Endodermal cell (in vitro differentiated cells): ENCODE measurements at regions not wholly inside any gene's neighbourhood (a gene's known extent, or its start where the extent isn't known, plus 50 kb on each side); places are given as distances from the start of the nearest gene placed in this dataset. TPM values are rescaled to one million over a fixed set of nuclear protein-coding genes. Genes with fewer than 3 reads are reported as not detected.
"Not testable (repeated sequence)": the region's sequence is repeated elsewhere in the genome, so short reads cannot be mapped to it uniquely, and the experiment has no call there.

Source experiments
- DNase-seq: peaks from one replicate; pipeline ENCODE4 v3.0.0-alpha.2; 2017
- H3K27ac ChIP-seq: 2 replicates; pipeline ENCODE4 v1.5.1; 2013; ENCODE audit warnings: mild to moderate bottlenecking, low read depth, low read length, moderate library complexity
- H3K27me3 ChIP-seq: 2 replicates; pipeline ENCODE4 v1.6.1; 2013; ENCODE audit warnings: mild to moderate bottlenecking, low read length, moderate library complexity; ENCODE audit not compliant: insufficient read depth, control insufficient read depth, poor library complexity, severe bottlenecking
- H3K36me3 ChIP-seq: 2 replicates; pipeline ENCODE4 v1.7.0; 2013; ENCODE audit warnings: mild to moderate bottlenecking, low read length, moderate library complexity; ENCODE audit not compliant: control insufficient read depth, insufficient read depth
- H3K4me1 ChIP-seq: one replicate; pipeline ENCODE4 v1.7.0; 2013; ENCODE audit warnings: low read length; ENCODE audit not compliant: control insufficient read depth, insufficient read depth
- H3K4me3 ChIP-seq: 2 replicates; pipeline ENCODE4 v1.5.1; 2013; ENCODE audit warnings: mild to moderate bottlenecking, low read length, moderate library complexity
- H3K9ac ChIP-seq: 2 replicates; pipeline ENCODE4 v1.6.1; 2013; ENCODE audit warnings: mild to moderate bottlenecking, low read length, moderate library complexity; ENCODE audit not compliant: poor library complexity, severe bottlenecking; ENCODE audit errors: extremely low read depth
- H3K9me3 ChIP-seq: 2 replicates; pipeline ENCODE4 v1.6.1; 2013; ENCODE audit warnings: mild to moderate bottlenecking, low read length, moderate library complexity; ENCODE audit not compliant: control insufficient read depth
- H3K27ac Mint-ChIP-seq: 2 replicates; pipeline ENCODE4 v1.8.0; 2020; ENCODE audit warnings: mixed read lengths
- H3K27me3 Mint-ChIP-seq: 2 replicates; pipeline ENCODE4 v1.8.0; 2021; ENCODE audit warnings: mild to moderate bottlenecking, mixed read lengths; ENCODE audit not compliant: insufficient read depth
- H3K36me3 Mint-ChIP-seq: 2 replicates; pipeline ENCODE4 v1.8.0; 2020; ENCODE audit warnings: low read depth, mixed read lengths
- H3K4me1 Mint-ChIP-seq: 2 replicates; pipeline ENCODE4 v1.8.0; 2020; ENCODE audit warnings: mixed read lengths
- H3K4me3 Mint-ChIP-seq: 2 replicates; pipeline ENCODE4 v1.8.0; 2020; ENCODE audit warnings: mild to moderate bottlenecking, moderate library complexity, mixed read lengths
- H3K9me3 Mint-ChIP-seq: 2 replicates; pipeline ENCODE4 v1.8.0; 2020; ENCODE audit warnings: mild to moderate bottlenecking, mixed read lengths
- WGBS, 2 experiments: methylation state at CpG; one replicate each; pipeline versions ENCODE4 v1.1.5 to v1.1.7; 2013; ENCODE audit warnings: missing lambda C conversion rate in 2 of 2, mixed read lengths in 1 of 2; ENCODE audit not compliant: insufficient coverage in 1 of 2, insufficient read length in 1 of 2; 5-methylcytosine and 5-hydroxymethylcytosine counted together
- microRNA-seq: library from miRNA; unstranded; fragments of <30 nt; microRNA quantifications from one replicate; pipeline ENCODE4 v1.2.0, GENCODE V29; 2020; ENCODE audit warnings: borderline microRNAs expressed

DNA sequence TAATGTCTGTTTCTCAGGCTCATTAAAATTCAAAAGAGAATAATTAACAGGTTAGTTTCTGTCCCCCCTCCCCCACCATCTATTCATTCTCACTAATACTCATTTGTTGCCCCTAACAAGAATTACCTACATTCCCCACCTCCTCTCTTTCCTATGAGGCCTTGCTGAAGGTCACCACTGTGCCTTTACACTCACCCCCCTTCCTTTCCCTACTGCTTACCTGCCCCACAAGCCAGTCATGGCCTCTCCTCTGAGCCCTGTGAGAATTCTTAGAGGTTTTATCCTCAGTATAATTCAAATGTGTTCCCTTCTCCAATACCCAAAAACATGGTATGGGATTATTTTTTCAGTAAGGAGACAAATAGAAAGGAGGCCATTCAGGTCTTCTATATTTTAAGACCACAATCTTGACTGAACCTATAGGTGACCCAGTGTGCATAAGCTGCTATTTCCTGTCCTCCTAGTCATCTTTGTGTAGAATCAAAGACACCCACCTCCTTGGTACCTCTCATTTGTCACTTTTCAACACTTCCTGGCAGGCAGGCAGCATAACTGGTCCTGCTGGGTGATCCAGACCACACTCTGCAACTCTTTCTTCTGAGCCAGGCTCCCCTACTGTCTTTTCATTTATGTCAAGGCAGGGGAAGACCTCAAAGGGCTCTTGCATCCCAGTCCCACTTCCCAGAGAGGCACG lies 55.8 kb upstream of the PLGLB2 start:
- not testable (repeated sequence) for H3K4me1 Mint-ChIP-seq, H3K4me3 Mint-ChIP-seq, H3K36me3 ChIP-seq, H3K4me1 ChIP-seq, H3K36me3 Mint-ChIP-seq, H3K27ac ChIP-seq, H3K27ac Mint-ChIP-seq, H3K9me3 ChIP-seq, H3K27me3 Mint-ChIP-seq, H3K9me3 Mint-ChIP-seq, H3K27me3 ChIP-seq, H3K9ac ChIP-seq, H3K4me3 ChIP-seq
- peak; percentile 6 for DNase-seq
- no CpG with 5 or more reads among the region's 1 CpG for WGBS, 2 experiments

DNA sequence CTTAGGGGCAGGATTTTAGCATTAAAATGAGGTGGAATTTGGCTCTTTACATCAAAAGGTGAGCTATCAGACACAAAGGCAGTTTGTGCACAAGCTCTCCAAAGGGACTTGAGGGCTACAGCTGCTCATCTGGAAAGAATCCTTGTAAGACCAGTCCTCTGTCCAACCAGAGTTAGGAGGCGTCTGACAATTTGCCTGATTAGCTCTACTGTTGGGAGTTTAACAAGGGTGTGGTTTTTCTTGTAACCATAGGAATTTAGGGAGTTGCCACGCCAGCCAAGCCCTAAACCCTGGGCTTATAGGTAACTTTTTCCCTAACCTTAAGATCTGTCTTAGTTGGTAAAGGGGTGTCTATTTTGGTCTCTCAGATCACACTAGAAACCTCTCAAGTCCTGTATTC lies 55.0 kb upstream of the PLGLB2 start:
- H3K4me1 Mint-ChIP-seq, H3K36me3 Mint-ChIP-seq: not testable (repeated sequence)

DNA sequence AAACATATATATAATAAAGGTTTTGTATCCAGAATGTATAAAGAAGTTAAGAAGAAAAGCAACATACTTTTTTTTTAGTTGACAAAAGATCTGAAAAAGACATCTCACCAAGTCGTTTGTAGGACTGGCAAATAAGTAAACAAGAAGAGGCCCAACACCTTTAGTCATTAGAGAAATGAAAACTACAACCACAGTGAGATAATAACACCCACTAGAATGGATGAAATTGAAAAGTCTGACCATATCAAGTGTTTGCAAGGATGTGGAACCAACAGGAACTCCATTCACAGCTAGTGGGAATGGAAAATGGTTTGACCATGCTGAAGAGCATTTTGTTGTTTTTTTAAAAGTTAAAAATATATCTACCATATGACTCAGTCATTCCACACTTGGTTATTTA lies 54.0 kb upstream of the PLGLB2 start:
- WGBS, 2 experiments = no CpG with 5 or more reads among the region's 1 CpG
- H3K27ac Mint-ChIP-seq, H3K36me3 Mint-ChIP-seq, H3K9me3 ChIP-seq, H3K9ac ChIP-seq, H3K4me1 ChIP-seq, H3K27me3 ChIP-seq, H3K27me3 Mint-ChIP-seq, H3K36me3 ChIP-seq, H3K4me3 Mint-ChIP-seq, H3K4me1 Mint-ChIP-seq, H3K4me3 ChIP-seq, H3K9me3 Mint-ChIP-seq, DNase-seq, H3K27ac ChIP-seq: not testable (repeated sequence)

More for the DNA sequence above, 55.0 kb upstream of the PLGLB2 start:
- H3K9ac ChIP-seq, H3K4me3 Mint-ChIP-seq, H3K36me3 ChIP-seq, H3K4me3 ChIP-seq, H3K27ac ChIP-seq, H3K4me1 ChIP-seq, H3K27me3 ChIP-seq, H3K9me3 Mint-ChIP-seq, H3K27ac Mint-ChIP-seq, H3K9me3 ChIP-seq, H3K27me3 Mint-ChIP-seq: not testable (repeated sequence)
- DNase-seq = peak; percentile 6
- 87% methylated on average over 1 of the region's 2 CpGs; no CpG with 5 or more reads in 1 of the 2 experiments for WGBS, 2 experiments

DNA sequence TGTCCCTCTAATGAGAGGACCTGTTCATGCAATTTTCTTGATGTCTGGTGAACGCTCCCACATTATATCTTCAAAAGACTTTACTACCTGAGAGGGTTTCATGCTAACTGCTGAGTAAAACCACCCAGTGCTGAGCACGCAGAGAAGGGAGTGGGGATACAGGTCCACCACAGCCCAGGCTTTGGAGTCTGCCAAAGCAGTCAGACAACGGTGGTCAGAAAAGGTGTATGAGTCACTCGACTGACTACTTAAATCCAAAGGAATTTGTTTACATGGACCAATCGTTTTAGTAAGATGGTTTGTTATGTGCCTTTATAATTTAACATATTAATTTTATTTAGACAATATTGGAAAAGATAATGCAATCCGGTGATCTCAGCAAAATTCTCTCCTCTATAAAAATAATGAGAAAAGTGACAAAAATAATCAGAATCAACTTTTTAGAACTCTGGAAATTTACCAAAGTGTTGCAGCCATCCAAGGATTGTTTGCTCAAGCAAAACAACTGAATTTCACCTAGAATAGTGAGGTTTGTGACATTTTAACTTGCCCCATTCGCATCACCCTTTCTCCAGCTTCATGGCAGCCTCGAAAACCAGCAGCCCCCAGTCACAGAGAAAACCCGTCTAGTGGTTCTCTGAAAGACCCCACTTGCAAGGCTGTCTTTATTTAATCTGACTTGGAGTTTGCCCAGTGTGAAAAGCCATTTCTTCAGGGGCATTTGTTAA lies 52.1 kb upstream of the PLGLB2 start:
- H3K36me3 Mint-ChIP-seq, H3K4me1 Mint-ChIP-seq, H3K27ac ChIP-seq, H3K9ac ChIP-seq, H3K27me3 Mint-ChIP-seq, H3K27me3 ChIP-seq, H3K9me3 ChIP-seq, H3K4me1 ChIP-seq, H3K36me3 ChIP-seq, H3K4me3 ChIP-seq, H3K9me3 Mint-ChIP-seq, H3K27ac Mint-ChIP-seq, H3K4me3 Mint-ChIP-seq: not testable (repeated sequence)
- WGBS, 2 experiments = 89% methylated on average over 2 to 4 of the region's 9 CpGs
- peak; percentile 23 for DNase-seq

Small RNAs in the stretch of these regions (microRNA-seq; reads per million reads assigned to microRNA genes)
- gene MIR4771-1 = not detected
